ENCODE measurements at regions not wholly inside any gene's neighbourhood (a gene's known extent, or its start where the extent isn't known, plus 50 kb on each side); places are given as distances from the start of the nearest gene placed in this dataset.

DNA sequence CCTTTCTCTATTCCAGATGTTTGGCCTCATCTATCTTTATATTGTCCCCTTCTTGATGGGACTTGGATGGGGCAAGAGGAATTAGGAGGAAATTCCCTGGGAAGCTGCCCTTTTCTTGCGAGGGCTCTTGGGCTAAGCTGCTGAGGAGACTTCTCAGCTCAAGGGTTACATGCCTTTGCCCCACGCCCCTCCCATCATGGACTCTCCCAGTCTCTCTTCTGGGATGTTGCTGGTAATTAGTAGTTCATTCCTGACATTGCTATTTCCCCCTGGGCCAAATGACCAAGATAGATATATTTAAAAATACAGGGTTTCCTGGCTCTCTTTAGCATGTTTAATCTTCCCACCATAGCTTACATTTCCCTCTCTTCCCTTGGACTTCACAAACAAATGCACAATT, 90.6 kb upstream of the RALGPS2 start:
- Histone ChIP-seq H3K36me3 (ENCODE audit: control insufficient read depth in 2 of 2, insufficient read depth in 1 of 2, low read length in 2 of 2) (no peaks in the 10 kb centered on the region), H3K4me1 (ENCODE audit: control insufficient read depth, insufficient read depth, low read length) (no peaks in the 10 kb centered on the region), H3K9me3 (ENCODE audit: control insufficient read depth, insufficient read depth, low read depth, low read length) (no peaks in the 10 kb centered on the region), H3K27ac (ENCODE audit: extremely low read depth, low read depth, low read length) (no peak overlapping the region), H3K4me3 (ENCODE audit: low read depth, low read length) (no peak overlapping the region)
- ChIA-PET CTCF (no interaction called here), POLR2A (no interaction called here)
- no peak for TF ChIP-seq SP7 (tag by site-specific recombination; IDR thresholded peaks at IDR 0.05)

DNA sequence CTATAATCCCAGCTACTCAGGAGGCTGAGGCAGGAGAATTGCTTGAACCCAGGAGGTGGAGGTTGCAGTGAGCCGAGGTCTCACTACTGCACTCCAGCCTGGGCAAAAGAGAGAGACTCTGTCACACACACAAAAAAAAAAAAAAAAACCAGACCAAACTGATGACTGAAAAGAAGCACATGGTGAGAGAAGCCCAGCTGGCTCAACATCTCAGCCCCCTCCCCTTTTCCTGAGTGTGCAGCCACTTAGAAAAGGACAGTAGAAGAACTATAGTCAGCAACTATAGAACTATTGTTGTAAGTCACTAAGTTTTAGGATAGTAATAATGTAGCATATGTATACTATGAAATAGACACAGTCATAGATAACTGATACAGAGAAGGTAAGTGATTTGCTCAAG, 87.2 kb upstream of the RALGPS2 start:
- H3K4me3 ChIP-seq (ENCODE audit: low read depth, low read length), result no peak overlapping the region
- TF ChIP-seq KLF10 (tag by site-specific recombination; IDR thresholded peaks at IDR 0.05), result no peak
- TF ChIP-seq PBX3 (CRISPR knock-in tag; IDR thresholded peaks at IDR 0.05), result no peak
- TF ChIP-seq ZSCAN30 (tag by site-specific recombination; IDR thresholded peaks at IDR 0.05), result no peak
- no peak for TF ChIP-seq GLI2 (tag by site-specific recombination; IDR thresholded peaks at IDR 0.05; ENCODE audit: borderline replicate concordance, low read depth)
- TF ChIP-seq ZNF624 (tag by site-specific recombination; IDR thresholded peaks at IDR 0.05), result no peak
- no peak for TF ChIP-seq KLF16 (tag by site-specific recombination; IDR thresholded peaks at IDR 0.05)
- TF ChIP-seq ZNF366 (tag by site-specific recombination; conservative IDR thresholded peaks at IDR 0.05), result no peak
- H3K36me3 ChIP-seq (ENCODE audit: control insufficient read depth in 2 of 2, insufficient read depth in 1 of 2, low read length in 2 of 2), result no peaks in the 10 kb centered on the region
- POLR2A ChIA-PET, result no interaction called here
- H3K4me1 ChIP-seq (ENCODE audit: control insufficient read depth, insufficient read depth, low read length), result no peaks in the 10 kb centered on the region
- H3K9me3 ChIP-seq (ENCODE audit: control insufficient read depth, insufficient read depth, low read depth, low read length), result no peaks in the 10 kb centered on the region
- H3K27ac ChIP-seq (ENCODE audit: extremely low read depth, low read depth, low read length), result no peak overlapping the region
- CTCF ChIA-PET, result no interaction called here

GRCh38 chr1:178639326-178639725, 85.7 kb upstream of the RALGPS2 start:
- Histone ChIP-seq H3K9me3 (ENCODE audit: control insufficient read depth, insufficient read depth, low read depth, low read length) (no peaks in the 10 kb centered on the region), H3K4me1 (ENCODE audit: control insufficient read depth, insufficient read depth, low read length) (peaks cover 3% of the 10 kb centered on the region), H3K36me3 (ENCODE audit: control insufficient read depth in 2 of 2, insufficient read depth in 1 of 2, low read length in 2 of 2) (no peaks in the 10 kb centered on the region), H3K4me3 (ENCODE audit: low read depth, low read length) (no peak overlapping the region), H3K27ac (ENCODE audit: extremely low read depth, low read depth, low read length) (no peak overlapping the region)
- ChIA-PET CTCF (interaction anchor here (0.6 kb wide), 1 partner anchor 731 kb away, joined by 3 read pairs; no protein-coding TSS in a partner anchor), POLR2A (no interaction called here)
- TF ChIP-seq, protein P1, sequence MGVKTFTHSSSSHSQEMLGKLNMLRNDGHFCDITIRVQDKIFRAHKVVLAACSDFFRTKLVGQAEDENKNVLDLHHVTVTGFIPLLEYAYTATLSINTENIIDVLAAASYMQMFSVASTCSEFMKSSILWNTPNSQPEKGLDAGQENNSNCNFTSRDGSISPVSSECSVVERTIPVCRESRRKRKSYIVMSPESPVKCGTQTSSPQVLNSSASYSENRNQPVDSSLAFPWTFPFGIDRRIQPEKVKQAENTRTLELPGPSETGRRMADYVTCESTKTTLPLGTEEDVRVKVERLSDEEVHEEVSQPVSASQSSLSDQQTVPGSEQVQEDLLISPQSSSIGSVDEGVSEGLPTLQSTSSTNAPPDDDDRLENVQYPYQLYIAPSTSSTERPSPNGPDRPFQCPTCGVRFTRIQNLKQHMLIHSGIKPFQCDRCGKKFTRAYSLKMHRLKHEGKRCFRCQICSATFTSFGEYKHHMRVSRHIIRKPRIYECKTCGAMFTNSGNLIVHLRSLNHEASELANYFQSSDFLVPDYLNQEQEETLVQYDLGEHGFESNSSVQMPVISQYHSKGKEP (tag by site-specific recombination; IDR thresholded peaks at IDR 0.05), result no peak
- no peak for TF ChIP-seq ZNF558 (tag by site-specific recombination; IDR thresholded peaks at IDR 0.05)
- no peak for TF ChIP-seq BCL11A (tag by site-specific recombination; IDR thresholded peaks at IDR 0.05; ENCODE audit: low read depth)
- no peak for TF ChIP-seq EGR2 (tag by site-specific recombination; IDR thresholded peaks at IDR 0.05; ENCODE audit: low read depth)
- no peak for TF ChIP-seq ZEB2 (tag by site-specific recombination; IDR thresholded peaks at IDR 0.05)
- no peak for TF ChIP-seq ELK4 (IDR thresholded peaks at IDR 0.05; ENCODE audit: borderline replicate concordance, low read depth, low read length)
- TF ChIP-seq FEZF1 (tag by site-specific recombination; IDR thresholded peaks at IDR 0.05), result no peak
- no peak for TF ChIP-seq ZNF366 (tag by site-specific recombination; conservative IDR thresholded peaks at IDR 0.05)
- TF ChIP-seq ZBTB8A (tag by site-specific recombination; IDR thresholded peaks at IDR 0.05), result no peak

DNA sequence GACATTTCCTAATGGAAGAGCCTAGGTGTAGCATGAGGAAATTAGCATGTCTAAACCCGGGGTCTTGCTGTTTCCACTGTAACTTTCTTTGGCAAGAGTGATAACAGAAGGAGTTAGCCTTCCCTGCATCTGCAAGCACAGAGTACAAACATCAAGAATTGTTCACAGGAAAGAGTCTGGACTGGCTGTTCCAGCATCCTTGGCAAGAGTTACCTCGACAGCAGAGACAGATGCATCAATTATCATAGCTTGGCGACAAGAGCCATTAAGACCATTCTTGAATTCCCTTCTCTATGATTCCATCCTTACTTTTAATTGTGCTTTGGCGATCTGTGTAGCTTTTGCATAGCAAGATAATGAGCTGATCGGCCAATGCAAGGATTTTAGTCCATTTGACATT, 82.8 kb upstream of the RALGPS2 start:
- ChIA-PET CTCF (no interaction called here), POLR2A (interaction anchor here (0.6 kb wide), 1 partner anchor 100 kb away, joined by 5 read pairs; no protein-coding TSS in a partner anchor)
- no peak for TF ChIP-seq PBX3 (CRISPR knock-in tag; IDR thresholded peaks at IDR 0.05)
- Histone ChIP-seq H3K4me3 (ENCODE audit: low read depth, low read length) (no peak overlapping the region), H3K36me3 (ENCODE audit: control insufficient read depth in 2 of 2, insufficient read depth in 1 of 2, low read length in 2 of 2) (no peaks in the 10 kb centered on the region), H3K9me3 (ENCODE audit: control insufficient read depth, insufficient read depth, low read depth, low read length) (no peaks in the 10 kb centered on the region), H3K27ac (ENCODE audit: extremely low read depth, low read depth, low read length) (no peak overlapping the region), H3K4me1 (ENCODE audit: control insufficient read depth, insufficient read depth, low read length) (peaks cover 5% of the 10 kb centered on the region)

All from HEK293 (cell line).